GM23338 (cell line): ENCODE measurements at regions not wholly inside any gene's neighbourhood (a gene's known extent, or its start where the extent isn't known, plus 50 kb on each side); places are given as distances from the start of the nearest gene placed in this dataset.

Experiments
- ATAC-seq: fragments of 200-7000 bp; cut with Tn5 transposase; 3 replicates; pipeline ENCODE4 v1.9.1; 2020
- DNase-seq: peaks from one replicate; pipeline ENCODE4 v3.0.0-alpha.2; 2015; ENCODE audit warnings: low spot score
- H2AFZ ChIP-seq: fragments of 200-600 bp; sonication (generic); 2 replicates; pipeline ENCODE4 v1.8.0; 2016; ENCODE audit warnings: antibody characterized with exemption, mild to moderate bottlenecking, moderate library complexity
- H3F3A ChIP-seq: fragments of 200-600 bp; sonication (generic); replicated peaks from 2 replicates; pipeline ENCODE4 v1.8.0; 2017; ENCODE audit warnings: antibody characterized with exemption, mixed run types, low read depth
- H3K27ac ChIP-seq: fragments of 200-600 bp; sonication (generic); 2 replicates; pipeline ENCODE4 v1.6.1; 2016; ENCODE audit warnings: low read depth
- H3K27me3 ChIP-seq: fragments of 200-600 bp; sonication (generic); 2 replicates; pipeline ENCODE4 v1.8.0; 2016; ENCODE audit warnings: mild to moderate bottlenecking, mixed run types, moderate library complexity; ENCODE audit not compliant: insufficient read depth
- H3K36me3 ChIP-seq: fragments of 200-600 bp; sonication (generic); 2 replicates; pipeline ENCODE4 v1.8.0; 2016; ENCODE audit warnings: mild to moderate bottlenecking; ENCODE audit not compliant: insufficient read depth
- H3K4me1 ChIP-seq: fragments of 200-600 bp; sonication (generic); 2 replicates; pipeline ENCODE4 v1.8.0; 2016; ENCODE audit warnings: mild to moderate bottlenecking, moderate library complexity; ENCODE audit not compliant: insufficient read depth
- H3K4me2 ChIP-seq: fragments of 200-600 bp; sonication (generic); 2 replicates; pipeline ENCODE4 v1.7.1; 2017; ENCODE audit warnings: mixed run types
- H3K4me3 ChIP-seq: fragments of 200-600 bp; sonication (generic); 2 replicates; pipeline ENCODE4 v1.6.1; 2016; ENCODE audit warnings: mixed run types
- H3K79me2 ChIP-seq: fragments of 200-600 bp; sonication (generic); replicated peaks from 2 replicates; pipeline ENCODE4 v1.8.0; 2017; ENCODE audit warnings: mild to moderate bottlenecking; ENCODE audit not compliant: insufficient read depth
- H3K9me2 ChIP-seq: fragments of 200-600 bp; sonication (generic); 2 replicates; pipeline ENCODE4 v1.8.0; 2017; ENCODE audit not compliant: insufficient read depth
- H4K20me1 ChIP-seq: fragments of 200-600 bp; sonication (generic); replicated peaks from 2 replicates; pipeline ENCODE4 v1.8.0; 2017; ENCODE audit warnings: mild to moderate bottlenecking; ENCODE audit not compliant: insufficient read depth
- H3K27ac Mint-ChIP-seq: 2 replicates; pipeline ENCODE4 v1.8.0; 2020; ENCODE audit warnings: inconsistent platforms, mild to moderate bottlenecking, moderate library complexity, mixed read lengths
- H3K27me3 Mint-ChIP-seq: 3 replicates; pipeline ENCODE4 v1.8.0; 2022; ENCODE audit warnings: low read depth, mild to moderate bottlenecking, moderate library complexity, mixed read lengths, inconsistent platforms; ENCODE audit not compliant: insufficient read depth, poor library complexity
- H3K36me3 Mint-ChIP-seq: 3 replicates; pipeline ENCODE4 v1.8.0; 2021; ENCODE audit warnings: low read depth, mild to moderate bottlenecking, inconsistent platforms, moderate library complexity, mixed read lengths
- H3K4me1 Mint-ChIP-seq: 3 replicates; pipeline ENCODE4 v1.8.0; 2020; ENCODE audit warnings: mild to moderate bottlenecking, inconsistent platforms, mixed read lengths
- H3K4me3 Mint-ChIP-seq: 3 replicates; pipeline ENCODE4 v1.8.0; 2021; ENCODE audit warnings: moderate library complexity, mild to moderate bottlenecking, inconsistent platforms, mixed read lengths
- H3K9me3 Mint-ChIP-seq: 3 replicates; pipeline ENCODE4 v1.8.0; 2020; ENCODE audit warnings: moderate library complexity, mild to moderate bottlenecking, inconsistent platforms, mixed read lengths
- CREB1 ChIP-seq: fragments of 250-450 bp; sonication (Bioruptor Pico); IDR thresholded peaks from 2 replicates; pipeline ENCODE4 v1.5.0; 2020; ENCODE audit warnings: low read depth, mild to moderate bottlenecking, moderate library complexity
- CTCF ChIP-seq, 2 experiments: fragments of 200-600 bp in 1 of 2; sonication (generic) in 1 of 2; conservative IDR thresholded peaks; 2 replicates each; pipeline versions ENCODE4 v1.5.1 to v1.6.1; 2016 to 2017; ENCODE audit warnings: antibody characterized with exemption in 2 of 2, low read depth in 2 of 2, mild to moderate bottlenecking in 2 of 2, moderate library complexity in 1 of 2
- EZH2phosphoT487 ChIP-seq: fragments of 200-600 bp; sonication (generic); IDR thresholded peaks from one replicate; pipeline ENCODE4 v1.8.1; 2018; ENCODE audit warnings: antibody characterized with exemption; ENCODE audit not compliant: unreplicated experiment
- JUNB ChIP-seq: IDR thresholded peaks from one replicate; pipeline ENCODE4 v1.6.1; 2016; ENCODE audit warnings: antibody characterized with exemption; ENCODE audit not compliant: unreplicated experiment
- NANOG ChIP-seq: IDR thresholded peaks from 2 replicates; pipeline ENCODE4 v1.6.1; 2016; ENCODE audit warnings: antibody characterized with exemption, borderline replicate concordance
- POLR2AphosphoS5 ChIP-seq: IDR thresholded peaks from 2 replicates; pipeline ENCODE4 v1.6.1; 2016; ENCODE audit warnings: antibody characterized with exemption, low read depth
- REST ChIP-seq: IDR thresholded peaks from one replicate; pipeline ENCODE4 v1.6.1; 2018; ENCODE audit warnings: antibody characterized with exemption; ENCODE audit not compliant: unreplicated experiment
- STAT1 ChIP-seq: IDR thresholded peaks from one replicate; pipeline ENCODE4 v1.6.1; 2016; ENCODE audit warnings: antibody characterized with exemption; ENCODE audit not compliant: unreplicated experiment
- ZNF114 ChIP-seq: fragments of 250-450 bp; sonication (Bioruptor Pico); IDR thresholded peaks from 2 replicates; pipeline ENCODE4 v1.5.0; 2020; ENCODE audit warnings: mild to moderate bottlenecking, moderate library complexity
- ZNF462 ChIP-seq: fragments of 250-450 bp; sonication (Bioruptor Pico); IDR thresholded peaks from 2 replicates; pipeline ENCODE4 v1.5.0; 2020; ENCODE audit warnings: mild to moderate bottlenecking, moderate library complexity

- DNase-seq (no peak), ATAC-seq (no peak)
- Histone ChIP-seq H3K79me2 (no peaks in the 10 kb centered on the region; the same call in 1 of the 2 replicates), H3F3A (peaks cover 14% of the 10 kb centered on the region; the same call in 1 of the 2 replicates), H3K9me2 (no peaks in the 10 kb centered on the region), H4K20me1 (peaks cover 4% of the 10 kb centered on the region; the same call in 1 of the 2 replicates), H3K4me1 (peaks cover 20% of the 10 kb centered on the region), H2AFZ (no peak overlapping the region), H3K36me3 (no peaks in the 10 kb centered on the region), H3K27ac (no peak overlapping the region), H3K27me3 (peaks cover 9% of the 10 kb centered on the region), H3K4me2 (no peak overlapping the region), H3K4me3 (no peak overlapping the region)
- TF ChIP-seq CTCF (conservative IDR thresholded peaks at IDR 0.05; ENCODE audit: low read depth in 2 of 2), result no peak
- TF ChIP-seq STAT1, result no peak
- TF ChIP-seq CREB1 (CRISPR knock-in tag), result no peak
- no peak for TF ChIP-seq JUNB
- no peak for TF ChIP-seq EZH2phosphoT487
- TF ChIP-seq ZNF114, result no peak
- no peak for TF ChIP-seq POLR2AphosphoS5
- no peak for TF ChIP-seq REST
- H3K27me3 Mint-ChIP-seq, result peaks cover 29% of the 10 kb centered on the region
- H3K4me3 Mint-ChIP-seq, result no peak overlapping the region
- peaks cover 51% of the 10 kb centered on the region for H3K4me1 Mint-ChIP-seq
- peaks cover 3% of the 10 kb centered on the region; the same call in 1 of the 3 replicates for H3K9me3 Mint-ChIP-seq
- H3K36me3 Mint-ChIP-seq, result no peaks in the 10 kb centered on the region; the same call in 2 of the 3 replicates
- no peak overlapping the region for H3K27ac Mint-ChIP-seq
These were observed 226.3 kb upstream of the CIBAR2 start for GRCh38 chr16:85338638-85338982.

- Mint-ChIP-seq H3K4me3 (no peak overlapping the region), H3K27ac (no peak overlapping the region), H3K27me3 (peaks cover 24% of the 10 kb centered on the region), H3K9me3 (peaks cover 3% of the 10 kb centered on the region; the same call in 1 of the 3 replicates), H3K4me1 (peaks cover 46% of the 10 kb centered on the region), H3K36me3 (no peaks in the 10 kb centered on the region; the same call in 2 of the 3 replicates)
- Histone ChIP-seq H3K9me2 (no peaks in the 10 kb centered on the region), H3K4me3 (no peak overlapping the region), H3F3A (peaks cover 13% of the 10 kb centered on the region; the same call in 1 of the 2 replicates), H2AFZ (no peak overlapping the region), H3K4me2 (no peak overlapping the region), H3K36me3 (no peaks in the 10 kb centered on the region), H4K20me1 (peaks cover 4% of the 10 kb centered on the region; the same call in 1 of the 2 replicates), H3K27me3 (peaks cover 4% of the 10 kb centered on the region), H3K4me1 (peaks cover 15% of the 10 kb centered on the region), H3K79me2 (no peaks in the 10 kb centered on the region; the same call in 1 of the 2 replicates), H3K27ac (no peak overlapping the region)
- ATAC-seq (no peak), DNase-seq (no peak)
- TF ChIP-seq CREB1 (CRISPR knock-in tag) (no peak), POLR2AphosphoS5 (no peak), ZNF462 (no peak), NANOG (no peak)
These were observed 226.9 kb upstream of the CIBAR2 start for GRCh38 chr16:85338989-85339685.
